HL-60/S4 (cell line): ENCODE measurements at regions not wholly inside any gene's neighbourhood (a gene's known extent, or its start where the extent isn't known, plus 50 kb on each side); places are given as distances from the start of the nearest gene placed in this dataset.
"Not testable (repeated sequence)": the region's sequence is repeated elsewhere in the genome, so short reads cannot be mapped to it uniquely, and the experiment has no call there.

Experiments used
- in situ Hi-C: fragments of 300-500 bp; cut with MboI; formaldehyde crosslinking; loops from 2 replicates; pipeline ENCODE4 v1.14.3; 2022; ENCODE audit warnings: low sequenced_read_pairs

- in situ Hi-C loops, result no loop called here
These were observed 175.3 kb upstream of the CREB1 start for GRCh38 chr2:207354462-207354861.

DNA sequence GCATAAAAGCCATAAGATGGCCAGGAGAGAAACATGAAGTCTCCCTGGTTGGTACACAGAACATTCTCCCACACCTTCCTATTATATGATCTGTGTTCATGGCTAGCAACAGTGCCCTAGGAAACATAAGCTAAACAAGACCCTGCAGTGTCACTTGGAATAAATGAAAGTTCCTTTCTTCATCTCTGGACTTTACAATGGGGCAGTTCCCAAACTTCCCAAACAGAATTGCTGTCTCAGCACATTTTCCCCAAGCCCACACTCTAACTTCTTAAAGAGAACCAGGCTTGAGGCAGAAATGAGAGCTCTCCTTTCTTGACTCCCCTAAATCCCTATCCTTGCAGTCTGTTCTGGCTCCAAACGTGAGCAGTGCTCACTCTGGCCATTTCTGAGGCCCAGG, 173.2 kb upstream of the CREB1 start:
- in situ Hi-C loops, result no loop called here

GRCh38 chr2:207357216-207357615, 172.5 kb upstream of the CREB1 start:
- in situ Hi-C loops, result no loop called here

- in situ Hi-C loops, result no loop called here
These were observed 167.0 kb upstream of the CREB1 start for GRCh38 chr2:207362716-207363115.

DNA sequence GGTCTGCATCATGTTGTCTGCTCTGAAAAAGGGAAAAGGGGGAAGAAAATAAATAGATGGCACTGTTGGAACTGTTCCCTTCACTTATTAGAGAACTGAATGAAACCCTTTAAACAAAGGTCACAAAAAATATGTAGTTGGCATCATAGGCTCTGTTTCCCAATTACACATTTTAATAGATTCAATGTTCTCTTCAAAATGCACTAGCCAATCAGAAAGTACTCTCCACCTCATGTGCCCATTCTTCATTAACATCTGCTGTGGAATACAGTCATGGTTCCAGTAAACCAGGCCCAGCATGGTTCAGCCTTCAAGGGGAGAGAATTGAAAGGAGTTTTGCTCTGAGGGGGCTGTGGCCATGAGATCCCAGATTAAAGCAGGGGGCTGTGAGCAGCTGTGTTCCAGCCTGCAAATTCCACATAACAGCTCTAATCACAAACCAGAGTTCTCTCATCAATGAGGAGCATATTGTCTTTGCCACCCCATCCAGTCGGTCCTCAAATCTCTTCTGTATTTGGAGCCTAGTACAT, 165.9 kb upstream of the CREB1 start:
- in situ Hi-C loops, result no loop called here

DNA sequence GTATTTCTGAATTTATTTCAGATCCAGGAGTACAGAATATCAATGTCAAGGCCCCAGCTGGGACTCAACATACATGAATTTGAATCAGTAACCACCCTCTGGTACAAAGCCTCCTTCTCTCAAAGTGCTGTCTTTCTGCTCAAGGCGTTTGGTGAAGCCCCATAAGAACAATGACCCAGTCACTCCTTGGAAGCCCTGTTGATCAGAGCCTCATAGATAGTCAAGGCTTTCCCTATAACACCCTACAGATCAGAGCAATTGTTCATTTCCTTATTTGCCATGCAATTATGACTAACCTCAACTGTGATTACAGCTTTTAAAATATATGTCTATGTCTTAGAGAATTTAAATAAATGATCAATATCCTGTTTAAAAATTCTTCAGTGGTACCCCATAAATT, 159.1 kb upstream of the CREB1 start:
- in situ Hi-C loops, result no loop called here

- in situ Hi-C loops, result no loop called here
These were observed 157.9 kb upstream of the CREB1 start for GRCh38 chr2:207371877-207372276.

- in situ Hi-C loops, result no loop called here
These were observed 157.3 kb upstream of the CREB1 start for GRCh38 chr2:207372483-207372882.

DNA sequence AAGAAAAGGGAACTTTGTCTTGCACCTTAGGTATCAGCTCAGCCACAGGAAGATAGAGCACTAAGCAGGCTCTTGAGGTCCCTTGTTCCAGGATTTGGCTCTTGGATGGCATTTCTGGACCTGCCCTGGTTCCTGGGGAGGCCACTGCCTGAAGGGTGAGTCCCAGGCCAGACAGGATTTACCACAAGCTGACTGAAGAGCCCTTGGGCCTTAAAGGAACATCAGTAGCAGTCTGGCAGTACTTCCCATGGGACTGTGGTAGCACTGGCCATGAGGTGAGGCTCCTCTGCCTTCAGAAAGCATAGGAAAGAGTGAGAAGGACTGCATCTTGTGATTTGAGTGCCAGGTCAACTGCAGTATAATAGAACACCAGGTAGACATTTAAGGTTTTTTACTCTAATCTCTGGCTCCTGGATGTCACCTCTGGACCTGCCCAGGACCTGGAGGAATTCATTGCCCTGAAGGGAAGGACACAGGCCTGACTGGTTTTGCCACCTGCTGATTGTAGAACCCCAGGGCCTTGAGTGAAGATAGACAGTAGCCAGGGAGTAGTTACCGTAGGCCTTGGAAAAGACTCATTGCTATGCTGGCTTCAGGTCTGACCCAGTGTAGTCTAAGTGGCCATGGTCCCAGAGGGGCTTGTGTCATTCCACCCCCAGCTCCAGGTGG, 154.4 kb upstream of the CREB1 start:
- in situ Hi-C loops, result no loop called here

DNA sequence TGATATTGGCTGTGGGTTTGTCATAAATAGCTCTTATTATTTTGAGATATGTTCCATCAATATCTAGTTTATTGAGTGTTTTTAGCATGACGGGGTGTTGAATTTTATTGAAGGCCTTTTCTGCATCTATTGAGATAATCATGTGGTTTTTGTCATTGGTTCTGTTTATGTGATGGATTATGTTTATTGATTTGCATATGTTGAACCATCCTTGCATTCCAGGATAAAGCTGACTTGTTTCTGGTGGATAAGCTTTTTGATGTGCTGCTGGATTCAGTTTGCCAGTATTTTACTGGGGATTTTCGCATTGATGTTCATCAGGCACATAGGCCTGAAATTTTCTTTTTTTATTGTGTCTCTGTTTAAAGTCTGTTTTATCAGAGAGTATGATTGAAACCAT, 151.1 kb upstream of the CREB1 start:
- in situ Hi-C loops, result not testable (repeated sequence)

- in situ Hi-C loops, result no loop called here
These were observed 144.7 kb upstream of the CREB1 start for GRCh38 chr2:207385076-207385475.

DNA sequence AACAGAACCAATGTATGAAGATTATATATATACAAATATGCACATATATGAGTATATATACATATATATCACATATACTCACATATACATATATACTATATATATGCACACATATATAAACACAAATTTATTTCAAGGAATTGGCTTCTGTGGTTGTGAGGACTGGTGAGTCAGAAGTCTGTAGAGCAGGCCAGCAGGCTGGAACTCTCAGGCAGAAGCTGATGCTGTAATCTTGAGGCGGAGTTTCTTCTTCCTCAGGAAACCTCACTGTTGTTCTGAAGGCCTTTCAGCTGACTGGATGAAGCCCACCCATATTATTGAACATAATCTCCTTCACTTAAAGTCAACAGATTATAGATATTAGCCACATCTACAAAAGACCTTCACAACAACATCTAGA, 143.9 kb upstream of the CREB1 start:
- in situ Hi-C loops, result no loop called here

- in situ Hi-C loops, result no loop called here
These were observed 142.7 kb upstream of the CREB1 start for GRCh38 chr2:207387001-207387571.

GRCh38 chr2:207390302-207391095, 139.3 kb upstream of the CREB1 start:
- in situ Hi-C loops, result no loop called here

DNA sequence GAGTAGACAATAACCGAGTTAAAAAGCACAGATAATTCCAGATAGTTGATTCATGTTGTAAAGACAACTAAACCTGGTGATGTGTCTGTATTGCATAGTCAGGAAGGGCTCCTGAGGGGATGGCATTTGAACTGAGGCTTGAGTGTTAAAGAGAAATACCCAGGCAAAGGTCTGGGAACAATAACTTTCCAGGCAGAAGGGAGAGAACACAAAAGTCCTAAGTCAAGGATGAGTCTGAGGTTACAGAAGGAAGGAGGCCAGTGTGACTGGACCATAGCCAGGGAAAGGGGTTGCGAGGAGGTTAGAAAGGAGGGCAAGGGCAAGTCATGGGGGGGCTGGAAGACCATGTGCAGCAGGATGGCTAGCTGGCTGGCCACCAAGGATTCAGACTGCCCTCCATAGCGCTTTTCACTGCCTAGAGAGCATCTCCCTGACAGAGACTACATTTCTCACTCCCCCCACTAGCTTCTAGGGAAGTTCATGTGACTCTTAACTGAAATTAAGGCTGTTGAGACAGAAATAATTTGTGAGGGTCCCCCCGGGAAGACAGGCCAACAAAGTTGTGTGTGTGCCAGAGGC, 135.5 kb upstream of the CREB1 start:
- in situ Hi-C loops, result no loop called here

DNA sequence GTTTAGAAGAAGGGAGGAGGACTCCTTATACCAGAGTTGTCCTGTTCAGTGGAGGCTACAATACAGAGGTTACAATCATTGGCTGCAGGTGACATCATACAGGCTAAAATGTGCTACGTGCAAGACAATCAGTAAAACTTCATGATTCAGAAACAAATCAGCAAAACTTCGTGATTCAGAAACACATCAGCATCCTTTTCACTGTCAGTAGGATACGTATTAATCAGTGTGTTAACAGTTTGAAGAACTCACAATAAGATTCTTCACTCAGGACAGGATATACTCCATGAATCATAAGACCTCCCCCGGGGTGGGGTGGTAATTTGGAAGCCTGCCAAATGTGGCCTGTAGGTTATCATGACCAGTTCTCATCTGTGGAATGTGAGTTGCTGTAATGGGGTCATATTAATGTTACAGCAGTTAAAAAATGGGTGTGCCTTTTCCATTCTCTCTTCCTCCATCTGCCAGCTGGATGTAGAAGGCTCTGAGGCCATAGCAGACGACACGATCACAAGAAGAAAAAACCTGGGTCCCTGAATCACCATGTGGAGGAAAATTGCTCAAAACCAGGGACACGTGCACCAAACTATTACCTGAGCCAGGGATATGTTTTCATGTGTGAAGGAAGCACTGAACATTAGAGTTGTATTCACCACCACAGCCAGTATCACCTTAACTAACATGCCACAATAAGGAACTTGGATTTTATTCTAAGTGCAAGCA, 134.8 kb upstream of the CREB1 start:
- in situ Hi-C loops, result no loop called here

DNA sequence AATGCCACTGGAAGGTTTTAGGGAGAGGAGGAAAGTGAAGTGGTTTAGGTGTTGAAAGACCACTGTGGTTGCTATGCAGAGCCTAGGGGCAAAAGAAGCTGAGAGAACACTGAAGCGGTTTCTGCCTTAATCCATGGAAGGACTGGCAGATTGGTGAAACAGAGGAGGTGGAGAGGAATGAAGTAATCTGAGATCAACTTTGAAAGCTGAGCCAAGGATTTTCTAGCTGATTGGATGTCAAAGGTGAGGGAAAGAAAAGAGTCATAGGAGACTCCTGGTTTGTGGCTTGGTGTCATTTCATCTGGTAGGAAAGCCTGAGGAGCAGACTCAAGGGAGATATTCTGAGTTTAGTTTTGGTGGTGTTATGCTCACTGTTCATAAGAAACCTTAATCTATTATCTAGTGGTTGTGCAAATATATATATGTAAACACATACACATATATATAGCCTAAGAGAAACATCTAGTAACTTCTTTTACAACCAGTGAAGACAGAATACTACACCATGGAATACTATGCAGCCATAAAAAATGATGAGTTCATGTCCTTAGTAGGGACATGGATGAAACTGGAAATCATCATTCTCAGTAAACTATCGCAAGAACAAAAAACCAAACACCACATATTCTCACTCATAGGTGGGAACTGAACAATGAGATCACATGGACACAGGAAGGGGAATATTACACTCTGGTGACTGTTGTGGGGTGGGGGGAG, 134.1 kb upstream of the CREB1 start:
- in situ Hi-C loops, result no loop called here

GRCh38 chr2:207397917-207398655, 131.7 kb upstream of the CREB1 start:
- in situ Hi-C loops, result no loop called here

GRCh38 chr2:207399301-207399700, 130.5 kb upstream of the CREB1 start:
- in situ Hi-C loops, result no loop called here

- in situ Hi-C loops, result no loop called here
These were observed 128.4 kb upstream of the CREB1 start for GRCh38 chr2:207401338-207401737.
